GM18526 (cell line): ENCODE measurements at regions not wholly inside any gene's neighbourhood (a gene's known extent, or its start where the extent isn't known, plus 50 kb on each side); places are given as distances from the start of the nearest gene placed in this dataset.

Source experiments
- POLR2A ChIP-seq: IDR thresholded peaks from 3 replicates; pipeline ENCODE4 v1.6.1; 2011; ENCODE audit not compliant: insufficient read length; ENCODE audit errors: extremely low read depth

- no peak for TF ChIP-seq POLR2A
Observed at GRCh38 chr14:73800970-73801515, 50.6 kb upstream of the PTGR2 start.

- TF ChIP-seq POLR2A = no peak
Observed at GRCh38 chr14:73797543-73798265, 53.9 kb upstream of the PTGR2 start.

- TF ChIP-seq POLR2A = no peak
Observed at GRCh38 chr14:73796893-73797542, 54.6 kb upstream of the PTGR2 start.

GRCh38 chr14:73796415-73796814 is 55.2 kb upstream of the PTGR2 start:
- no peak for TF ChIP-seq POLR2A

- TF ChIP-seq POLR2A = no peak
Observed at GRCh38 chr14:73795974-73796373, 55.7 kb upstream of the PTGR2 start.

GRCh38 chr14:73795466-73795865 is 56.2 kb upstream of the PTGR2 start:
- TF ChIP-seq POLR2A = no peak

GRCh38 chr14:73794146-73794545 is 57.5 kb upstream of the PTGR2 start:
- TF ChIP-seq POLR2A = no peak

- no peak for TF ChIP-seq POLR2A
Observed at GRCh38 chr14:73792481-73792880, 59.1 kb upstream of the PTGR2 start.

- TF ChIP-seq POLR2A = no peak
Observed at GRCh38 chr14:73789989-73790581, 61.5 kb upstream of the PTGR2 start.

GRCh38 chr14:73788701-73789551 is 62.7 kb upstream of the PTGR2 start:
- TF ChIP-seq POLR2A = no peak

- no peak for TF ChIP-seq POLR2A
Observed at GRCh38 chr14:73788317-73788598, 63.4 kb upstream of the PTGR2 start.

GRCh38 chr14:73787486-73788316 is 63.9 kb upstream of the PTGR2 start:
- no peak for TF ChIP-seq POLR2A

- peak; percentile 38 for TF ChIP-seq POLR2A
Observed at GRCh38 chr14:73786636-73787485, 64.8 kb upstream of the PTGR2 start.
